ENCODE measurements at regions not wholly inside any gene's neighbourhood (a gene's known extent, or its start where the extent isn't known, plus 50 kb on each side); places are given as distances from the start of the nearest gene placed in this dataset.

- no peak for TF ChIP-seq POLR2AphosphoS5 (IDR thresholded peaks at IDR 0.05; ENCODE audit: low read depth, low read length)
- TF ChIP-seq, protein P1, sequence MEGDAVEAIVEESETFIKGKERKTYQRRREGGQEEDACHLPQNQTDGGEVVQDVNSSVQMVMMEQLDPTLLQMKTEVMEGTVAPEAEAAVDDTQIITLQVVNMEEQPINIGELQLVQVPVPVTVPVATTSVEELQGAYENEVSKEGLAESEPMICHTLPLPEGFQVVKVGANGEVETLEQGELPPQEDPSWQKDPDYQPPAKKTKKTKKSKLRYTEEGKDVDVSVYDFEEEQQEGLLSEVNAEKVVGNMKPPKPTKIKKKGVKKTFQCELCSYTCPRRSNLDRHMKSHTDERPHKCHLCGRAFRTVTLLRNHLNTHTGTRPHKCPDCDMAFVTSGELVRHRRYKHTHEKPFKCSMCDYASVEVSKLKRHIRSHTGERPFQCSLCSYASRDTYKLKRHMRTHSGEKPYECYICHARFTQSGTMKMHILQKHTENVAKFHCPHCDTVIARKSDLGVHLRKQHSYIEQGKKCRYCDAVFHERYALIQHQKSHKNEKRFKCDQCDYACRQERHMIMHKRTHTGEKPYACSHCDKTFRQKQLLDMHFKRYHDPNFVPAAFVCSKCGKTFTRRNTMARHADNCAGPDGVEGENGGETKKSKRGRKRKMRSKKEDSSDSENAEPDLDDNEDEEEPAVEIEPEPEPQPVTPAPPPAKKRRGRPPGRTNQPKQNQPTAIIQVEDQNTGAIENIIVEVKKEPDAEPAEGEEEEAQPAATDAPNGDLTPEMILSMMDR (IDR thresholded peaks at IDR 0.05) = no peak
These were observed 207.0 kb upstream of the CDH4 start for GRCh38 chr20:61045091-61045490.

Measured in Panc1 (cell line).